ACHN (cell line): ENCODE measurements at regions not wholly inside any gene's neighbourhood (a gene's known extent, or its start where the extent isn't known, plus 50 kb on each side); places are given as distances from the start of the nearest gene placed in this dataset.
"Not testable (repeated sequence)": the region's sequence is repeated elsewhere in the genome, so short reads cannot be mapped to it uniquely, and the experiment has no call there.

Experiments
- DNase-seq: peaks from one replicate; pipeline ENCODE4 v3.0.0-alpha.2; 2015
- in situ Hi-C: cut with HindIII; loops from 2 replicates; pipeline ENCODE4 v1.10.0; 2017; ENCODE audit warnings: low sequenced_read_pairs, low pct_ligation_motif_present, low pct_unique_long_range_greater_than_20kb

- in situ Hi-C loops: no loop called here
- no peak for DNase-seq
These were observed 399.7 kb upstream of the ONECUT1 start for GRCh38 chr15:53189860-53190259.

GRCh38 chr15:53183449-53183848 is 393.3 kb upstream of the ONECUT1 start:
- in situ Hi-C loops: not testable (repeated sequence)

GRCh38 chr15:53171571-53171970 is 381.4 kb upstream of the ONECUT1 start:
- no peak for DNase-seq
- in situ Hi-C loops: no loop called here

More at GRCh38 chr15:53183449-53183848, 393.3 kb upstream of the ONECUT1 start:
- DNase-seq: not testable (repeated sequence)

- no peak for DNase-seq
- in situ Hi-C loops: no loop called here
These were observed 376.6 kb upstream of the ONECUT1 start for GRCh38 chr15:53166684-53167201.

GRCh38 chr15:53165988-53166683 is 376.0 kb upstream of the ONECUT1 start:
- in situ Hi-C loops: no loop called here
- DNase-seq: no peak

- no peak for DNase-seq
- in situ Hi-C loops: no loop called here
These were observed 370.1 kb upstream of the ONECUT1 start for GRCh38 chr15:53160092-53160704.

- in situ Hi-C loops: no loop called here
- DNase-seq: no peak
These were observed 369.3 kb upstream of the ONECUT1 start for GRCh38 chr15:53159458-53159857.

GRCh38 chr15:53158995-53159394 is 368.9 kb upstream of the ONECUT1 start:
- no peak for DNase-seq
- in situ Hi-C loops: no loop called here

- DNase-seq: no peak
- in situ Hi-C loops: no loop called here
These were observed 343.2 kb upstream of the ONECUT1 start for GRCh38 chr15:53133255-53133850.

- DNase-seq: no peak
- in situ Hi-C loops: no loop called here
These were observed 340.8 kb upstream of the ONECUT1 start for GRCh38 chr15:53130943-53131342.

- in situ Hi-C loops: no loop called here
- DNase-seq: no peak
These were observed 339.2 kb upstream of the ONECUT1 start for GRCh38 chr15:53129121-53129904.

GRCh38 chr15:53128652-53129051 is 338.5 kb upstream of the ONECUT1 start:
- no peak for DNase-seq
- in situ Hi-C loops: no loop called here

GRCh38 chr15:53126144-53126543 is 336.0 kb upstream of the ONECUT1 start:
- DNase-seq: no peak
- in situ Hi-C loops: no loop called here

GRCh38 chr15:53122818-53123217 is 332.7 kb upstream of the ONECUT1 start:
- in situ Hi-C loops: no loop called here
- DNase-seq: no peak

GRCh38 chr15:53116915-53117314 is 326.8 kb upstream of the ONECUT1 start:
- in situ Hi-C loops, DNase-seq: not testable (repeated sequence)

- no peak for DNase-seq
- in situ Hi-C loops: no loop called here
These were observed 326.0 kb upstream of the ONECUT1 start for GRCh38 chr15:53116169-53116568.

GRCh38 chr15:53115563-53115962 is 325.4 kb upstream of the ONECUT1 start:
- no peak for DNase-seq
- in situ Hi-C loops: no loop called here

GRCh38 chr15:53114960-53115359 is 324.8 kb upstream of the ONECUT1 start:
- in situ Hi-C loops: no loop called here
- no peak for DNase-seq

- no peak for DNase-seq
- in situ Hi-C loops: no loop called here
These were observed 320.9 kb upstream of the ONECUT1 start for GRCh38 chr15:53110999-53111398.
